DMS53 (cell line): ENCODE measurements at regions not wholly inside any gene's neighbourhood (a gene's known extent, or its start where the extent isn't known, plus 50 kb on each side); places are given as distances from the start of the nearest gene placed in this dataset.

ENCODE experiments used
- DNase-seq: peaks from one replicate; lab custom pipeline; 2025; lab: John Stamatoyannopoulos, UW

DNA sequence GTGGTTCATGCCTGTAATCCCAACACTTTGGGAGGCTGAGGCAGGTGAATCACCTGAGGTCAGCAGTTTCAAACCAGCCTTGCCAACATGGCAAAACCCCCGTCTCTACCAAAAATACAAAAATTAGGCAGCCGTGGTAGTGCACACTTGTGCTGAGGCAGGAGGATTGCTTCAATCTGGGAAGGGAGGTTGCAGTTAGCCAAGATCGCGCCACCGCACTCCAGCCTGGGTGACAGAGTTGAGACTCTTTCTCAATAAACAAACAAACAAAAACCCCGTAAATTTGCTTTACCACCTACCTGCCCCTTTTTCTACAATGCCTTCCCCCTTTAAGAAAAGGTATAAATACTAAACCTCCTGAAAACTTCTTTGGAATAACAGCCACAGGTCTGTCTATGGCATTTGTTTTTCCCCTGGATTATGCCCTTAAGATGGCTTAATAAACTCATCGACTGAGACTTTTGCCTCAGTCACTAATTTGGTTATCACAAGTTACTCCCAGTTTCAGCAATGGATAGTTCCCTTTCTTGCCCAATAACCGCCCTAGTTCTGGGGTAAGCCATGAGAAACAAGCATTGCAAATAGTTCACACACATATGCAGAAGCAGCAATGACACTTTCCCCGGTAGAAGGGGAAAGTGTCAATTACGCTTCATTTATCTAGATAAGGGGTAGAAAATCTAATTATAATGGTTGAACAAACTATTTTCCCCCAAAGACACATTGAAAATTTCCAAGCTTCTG is 52.8 kb upstream of the SVIL start:
- DNase-seq, result no peak

DNA sequence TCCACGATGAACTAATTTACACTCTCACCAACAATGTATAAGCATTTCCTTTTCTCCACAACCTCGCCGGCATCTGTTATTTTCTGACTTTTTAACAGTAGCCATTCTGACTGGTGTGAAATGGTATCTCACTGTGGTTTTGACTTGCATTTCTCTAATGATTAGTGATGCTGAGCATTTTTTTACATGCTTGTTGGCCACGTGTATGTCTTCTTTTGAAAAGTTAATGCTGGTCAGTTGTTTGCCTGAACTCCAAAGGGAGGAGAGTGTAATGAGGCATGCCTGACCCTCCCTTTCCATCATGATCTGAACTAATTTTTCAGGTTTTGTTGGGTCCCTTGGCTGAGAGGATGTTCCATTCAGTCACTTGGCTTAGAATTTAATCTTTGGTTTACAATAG is 50.7 kb upstream of the SVIL start:
- DNase-seq, result no peak
